NCI-H226 (cell line): ENCODE measurements at regions not wholly inside any gene's neighbourhood (a gene's known extent, or its start where the extent isn't known, plus 50 kb on each side); places are given as distances from the start of the nearest gene placed in this dataset.
A peak's percentile ranks its signal among the peaks of the same experiment; 100 is the strongest.

Source experiments
- DNase-seq: peaks from one replicate; pipeline ENCODE4 v3.0.0-alpha.2; 2015

DNA sequence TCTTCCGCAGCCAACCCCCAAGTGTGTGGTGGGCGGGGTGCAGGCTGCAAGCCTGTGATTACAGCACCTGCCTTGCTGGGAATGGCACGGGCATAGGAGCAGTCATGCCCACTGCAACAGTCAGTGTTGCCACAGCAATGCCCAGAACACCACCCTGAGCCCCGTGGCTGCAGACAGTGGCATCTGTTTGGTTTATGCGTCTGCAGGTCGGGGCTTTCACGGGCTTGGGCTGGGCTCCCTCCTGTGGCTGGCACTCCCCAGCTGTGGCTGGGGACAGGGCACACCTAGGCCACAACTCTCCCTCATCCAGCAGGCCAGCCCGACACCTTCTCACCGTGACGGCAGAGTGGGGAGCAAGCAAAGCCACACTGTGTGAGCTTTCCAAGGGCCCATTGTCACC, 115.3 kb upstream of the C1QTNF9B start:
- DNase-seq: no peak

DNA sequence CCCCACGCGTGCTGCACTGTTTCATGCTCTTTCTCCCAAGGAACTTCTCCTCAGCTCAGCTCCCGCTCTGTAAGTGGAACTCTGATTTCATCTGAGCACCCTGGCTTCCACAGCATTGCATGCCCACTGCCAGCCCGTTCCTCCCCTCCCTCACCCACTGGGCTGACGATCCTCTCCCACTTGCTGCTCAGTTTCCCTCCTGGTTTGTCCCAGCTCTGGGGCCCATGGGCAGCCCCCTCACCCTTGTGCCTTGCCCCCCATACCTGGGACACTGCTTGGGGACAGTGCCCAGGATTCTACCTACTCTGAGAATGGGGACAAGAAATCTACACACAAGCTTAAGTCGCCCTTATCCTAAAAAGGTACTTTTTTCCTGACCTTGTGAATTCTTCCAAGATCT, 115.9 kb upstream of the C1QTNF9B start:
- DNase-seq: no peak

DNA sequence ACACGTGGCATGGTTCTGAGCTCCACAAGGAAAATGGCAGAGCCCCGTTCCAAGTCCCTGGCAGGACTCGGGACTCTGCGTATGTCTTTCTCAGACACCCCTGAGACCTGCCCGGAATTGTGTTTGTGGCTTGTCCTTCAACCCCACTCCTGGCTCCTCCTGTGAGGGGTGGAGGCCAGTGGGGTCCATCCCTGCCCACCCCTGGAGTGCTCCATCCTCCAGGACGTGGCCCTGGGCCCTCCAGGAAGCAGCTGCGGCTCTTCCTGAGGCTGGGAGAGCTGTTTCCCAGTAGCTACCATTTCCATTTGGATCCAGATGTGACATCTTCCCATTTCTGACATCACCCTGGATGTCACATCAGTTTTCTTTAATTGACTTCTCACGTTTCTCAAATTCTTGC, 118.7 kb upstream of the C1QTNF9B start:
- DNase-seq: no peak

DNA sequence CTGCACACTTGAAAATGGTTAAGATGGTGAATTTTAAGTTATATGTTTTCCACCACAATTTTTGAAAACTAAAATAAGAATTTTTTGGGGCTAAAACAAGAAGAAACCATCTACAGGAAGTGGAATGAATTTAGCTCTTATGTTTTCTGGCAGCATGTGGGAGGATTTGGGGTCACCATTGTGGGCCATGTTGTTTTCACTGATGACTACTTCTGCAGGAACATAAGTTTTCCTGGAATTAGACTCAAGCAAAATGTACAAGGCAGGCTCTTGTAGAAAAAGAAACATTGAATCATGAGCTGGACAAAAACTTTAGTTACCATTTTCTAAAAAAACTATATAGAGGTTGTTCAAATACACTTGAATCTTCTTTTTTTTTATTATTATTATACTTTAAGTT, 125.3 kb upstream of the C1QTNF9B start:
- DNase-seq: no peak

DNA sequence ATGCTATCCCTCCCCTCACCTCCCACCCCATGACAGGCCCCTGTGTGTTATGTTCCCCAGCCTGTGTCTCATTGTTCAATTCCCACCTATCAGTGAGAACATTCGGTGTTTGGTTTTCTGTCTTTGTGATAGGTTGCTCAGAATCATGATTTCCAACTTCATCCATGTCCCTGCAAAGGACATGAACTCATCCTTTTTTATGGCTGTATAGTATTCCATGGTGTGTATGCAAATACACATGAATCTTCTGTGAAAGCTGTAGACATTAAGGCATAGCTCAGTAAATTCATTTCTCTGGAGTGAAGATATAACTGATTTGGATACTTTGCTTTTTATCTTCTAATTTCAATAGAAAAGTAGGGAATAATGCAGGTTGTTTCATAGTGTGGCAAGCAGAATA, 125.8 kb upstream of the C1QTNF9B start:
- DNase-seq: no peak

DNA sequence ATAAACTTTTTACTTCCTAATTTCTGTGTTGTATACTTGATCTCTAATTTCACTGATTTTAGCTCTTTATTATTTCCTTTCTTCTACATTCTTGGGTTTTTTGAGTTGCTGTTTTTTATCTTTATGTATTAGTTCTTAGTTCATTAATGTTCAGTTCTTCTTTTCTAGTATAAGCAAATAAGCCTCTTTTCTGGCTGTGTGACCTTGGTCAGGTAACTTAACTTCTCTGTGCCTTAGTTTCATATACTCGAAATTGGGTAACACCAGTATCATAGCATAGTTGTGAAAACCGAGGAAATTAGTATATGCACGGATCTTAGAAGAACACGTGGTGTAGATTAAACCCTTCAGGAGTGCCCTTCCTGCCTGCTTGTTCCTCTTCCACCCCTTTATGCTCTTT, 130.2 kb upstream of the C1QTNF9B start:
- no peak for DNase-seq

DNA sequence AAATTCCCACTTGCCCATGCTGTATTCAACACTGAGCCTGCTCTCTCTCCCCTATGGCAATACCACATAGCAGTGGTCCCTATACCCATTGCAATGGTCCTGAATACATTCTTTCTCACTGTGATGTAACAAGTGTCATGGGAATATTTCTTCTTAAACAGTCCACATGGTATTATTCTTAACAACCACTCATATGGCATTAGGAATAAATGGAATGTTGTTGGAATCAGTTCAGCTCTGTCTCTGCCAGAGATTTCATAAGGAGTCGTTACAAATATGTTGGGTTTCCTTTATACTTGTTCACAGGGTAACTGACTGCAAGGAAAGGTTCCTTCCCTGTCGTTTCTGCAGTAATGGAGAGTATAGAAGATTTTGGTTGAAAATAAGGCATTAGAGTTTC, 128.3 kb upstream of the SPATA13 start:
- DNase-seq: no peak

DNA sequence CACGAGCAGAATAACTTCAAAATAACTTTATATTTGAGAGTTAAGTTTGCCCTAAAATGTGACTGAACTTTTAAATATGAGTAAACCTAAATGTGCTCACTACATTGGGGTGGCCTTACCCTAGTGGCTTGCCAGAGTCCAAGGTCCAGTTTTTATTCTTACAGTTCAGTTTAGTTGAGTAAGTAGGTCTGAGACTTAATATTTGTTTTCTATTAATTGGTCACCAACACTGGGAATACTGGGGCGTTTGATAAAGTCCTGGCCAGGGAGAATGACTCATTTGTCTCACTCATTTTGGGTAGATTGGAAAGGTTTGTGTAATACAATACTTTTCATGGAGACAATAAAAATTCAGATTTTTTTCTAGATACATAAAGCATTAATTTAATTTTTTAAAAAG, 127.8 kb upstream of the SPATA13 start:
- DNase-seq: no peak

DNA sequence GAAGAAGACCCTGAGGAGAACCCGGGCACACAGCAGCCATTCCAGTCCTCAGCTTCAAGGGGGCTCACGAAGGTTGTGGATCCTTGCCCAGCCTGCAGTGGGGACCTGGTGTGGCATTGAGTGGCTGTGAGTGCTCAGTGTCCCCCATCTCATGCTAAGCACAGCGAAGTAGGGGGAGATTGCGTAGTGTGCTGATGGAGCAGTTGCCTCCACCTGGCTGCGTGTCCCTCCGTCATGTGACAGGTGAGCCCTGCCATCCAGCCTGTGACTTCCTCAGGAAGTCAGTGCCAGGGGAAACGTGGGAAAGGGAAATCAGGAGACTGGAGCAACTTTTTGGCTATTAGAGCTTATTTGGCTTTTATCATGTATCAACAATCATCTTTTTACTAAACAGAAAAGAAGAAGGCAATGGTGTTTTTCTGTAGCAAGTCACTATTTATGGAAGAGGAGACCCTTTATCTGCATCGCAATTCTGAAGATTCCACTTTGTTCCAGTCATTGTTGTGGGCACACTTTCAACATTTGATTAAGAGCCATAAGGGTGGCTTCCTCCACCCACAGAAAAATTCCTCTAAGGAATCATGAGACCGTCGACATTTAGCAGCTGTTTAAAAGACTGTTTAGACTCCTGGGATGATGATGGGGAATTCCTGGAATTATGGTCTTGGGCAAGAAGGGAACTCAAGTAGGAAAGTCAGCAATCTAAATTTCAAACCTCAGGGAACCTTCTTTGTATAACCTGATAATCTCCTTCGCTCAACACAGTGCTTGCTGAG, 126.8 kb upstream of the SPATA13 start:
- DNase-seq: peak; percentile 15

DNA sequence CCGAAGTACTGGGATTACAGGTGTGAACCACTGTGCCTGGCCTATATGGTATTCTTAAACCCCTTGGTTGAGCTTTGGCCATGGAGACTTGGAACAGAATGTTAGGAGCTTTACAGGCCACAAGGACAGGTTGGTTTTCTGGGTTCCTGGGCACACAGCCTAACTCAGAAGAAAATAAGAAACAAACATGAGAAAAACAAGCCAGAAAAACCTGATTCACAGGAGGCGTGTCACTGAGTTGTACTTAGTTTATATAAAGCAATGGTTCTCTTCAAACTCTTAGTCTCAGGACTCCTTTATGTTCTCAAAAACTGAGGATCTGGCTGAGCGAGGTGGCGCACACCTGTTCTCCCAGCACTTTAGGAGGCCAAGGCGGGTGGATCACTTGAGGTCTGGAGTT, 125.1 kb upstream of the SPATA13 start:
- DNase-seq: no peak

DNA sequence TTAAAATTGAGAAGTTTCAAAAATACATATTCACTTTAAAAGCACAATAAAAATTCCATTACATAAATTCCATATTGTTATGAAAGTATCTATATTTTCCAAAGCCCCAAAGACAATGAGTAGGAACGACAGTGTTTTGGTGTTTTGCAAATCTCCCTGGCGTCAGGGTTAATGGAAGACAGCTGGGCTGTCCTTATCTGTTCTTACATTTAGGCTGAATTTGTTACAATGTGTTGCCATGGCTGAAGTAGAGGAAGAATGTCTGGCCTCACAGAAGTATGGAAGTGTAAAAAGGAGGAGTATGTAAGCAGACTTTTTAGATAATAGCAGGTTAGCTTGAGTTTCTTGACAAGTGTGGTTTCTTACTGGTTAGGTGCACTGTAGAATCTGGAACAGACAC, 124.4 kb upstream of the SPATA13 start:
- no peak for DNase-seq

DNA sequence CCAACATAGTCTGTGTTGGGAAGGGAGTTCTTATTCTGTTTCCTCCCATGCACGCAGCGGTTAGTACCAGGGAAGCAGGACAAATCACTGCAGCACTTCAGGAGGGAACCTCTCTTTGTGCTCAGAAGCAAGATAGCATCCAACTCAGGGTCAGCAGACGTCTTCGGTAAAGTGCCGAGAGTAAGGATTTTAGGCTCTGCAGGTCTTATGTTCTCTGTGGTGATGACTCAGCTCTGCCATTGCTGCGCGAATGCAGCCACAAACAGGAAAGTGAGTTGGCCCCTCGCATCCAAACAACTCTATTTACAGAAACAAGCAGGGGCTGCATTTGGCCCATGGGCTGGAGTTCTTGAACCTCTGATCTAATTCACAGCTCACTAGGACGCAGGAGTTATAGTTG, 122.1 kb upstream of the SPATA13 start:
- DNase-seq: no peak

DNA sequence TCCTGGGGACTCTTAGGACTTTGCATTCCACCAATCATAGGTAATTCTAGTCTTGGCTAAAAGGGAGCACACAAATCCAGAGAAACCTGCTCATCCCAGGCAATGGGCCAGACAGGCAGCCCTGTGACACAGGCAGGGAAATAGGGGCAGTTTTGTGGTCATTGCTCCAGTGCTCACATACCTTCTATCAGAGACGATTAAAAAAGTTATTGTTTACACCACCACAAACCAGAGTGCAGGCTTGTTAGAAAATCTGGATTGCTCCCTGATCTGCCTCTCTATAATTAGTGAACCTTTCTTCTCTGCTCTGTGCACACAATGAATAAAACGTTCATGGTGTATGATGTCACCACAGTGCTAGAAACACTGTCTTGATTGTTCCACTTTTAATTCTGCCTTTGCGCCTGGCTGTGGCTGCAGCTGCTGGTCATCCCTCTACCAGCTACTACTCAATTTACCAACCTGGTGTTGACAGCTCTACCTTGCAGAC, 121.6 kb upstream of the SPATA13 start:
- DNase-seq: no peak

DNA sequence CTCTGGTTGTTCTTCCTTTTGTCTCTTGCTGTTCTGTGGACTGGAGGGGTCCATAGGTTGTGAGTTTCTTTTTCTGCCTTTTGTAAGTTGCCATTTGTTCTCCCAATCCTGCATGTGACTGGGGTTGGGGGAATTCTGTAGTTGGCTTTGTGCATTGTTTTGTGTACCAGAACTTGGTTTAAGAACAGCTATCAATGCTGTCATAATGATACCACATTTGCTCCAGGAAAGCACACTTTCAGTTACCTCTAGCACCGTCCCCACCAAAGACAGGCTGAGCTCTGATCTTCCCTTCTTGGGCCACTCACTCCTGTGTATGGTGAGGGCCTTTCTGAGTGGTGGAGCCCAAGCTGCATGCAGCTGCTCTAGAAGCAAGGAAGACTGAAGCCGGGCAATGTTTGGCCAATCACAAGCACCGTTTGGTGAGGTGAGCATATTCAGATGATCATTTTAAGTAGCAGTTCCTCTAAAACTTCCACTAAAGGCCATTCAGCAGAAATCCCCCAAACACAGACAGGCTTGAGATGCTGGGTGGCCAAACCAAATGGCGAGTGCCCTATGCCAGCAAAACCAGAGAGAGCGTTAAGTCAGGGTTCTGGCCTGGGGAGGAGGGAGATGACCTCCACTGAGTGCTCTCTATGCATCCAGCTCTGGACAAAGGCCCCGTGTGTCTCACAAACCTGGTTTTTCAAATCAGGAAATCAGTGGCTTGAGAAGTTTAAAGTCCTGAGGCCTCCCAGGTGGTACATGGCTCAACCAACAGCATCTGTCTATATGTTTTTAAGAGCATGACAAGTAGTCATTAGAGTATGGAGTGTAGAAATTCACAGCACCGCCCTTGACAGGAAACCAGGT, 120.7 kb upstream of the SPATA13 start:
- DNase-seq: no peak

DNA sequence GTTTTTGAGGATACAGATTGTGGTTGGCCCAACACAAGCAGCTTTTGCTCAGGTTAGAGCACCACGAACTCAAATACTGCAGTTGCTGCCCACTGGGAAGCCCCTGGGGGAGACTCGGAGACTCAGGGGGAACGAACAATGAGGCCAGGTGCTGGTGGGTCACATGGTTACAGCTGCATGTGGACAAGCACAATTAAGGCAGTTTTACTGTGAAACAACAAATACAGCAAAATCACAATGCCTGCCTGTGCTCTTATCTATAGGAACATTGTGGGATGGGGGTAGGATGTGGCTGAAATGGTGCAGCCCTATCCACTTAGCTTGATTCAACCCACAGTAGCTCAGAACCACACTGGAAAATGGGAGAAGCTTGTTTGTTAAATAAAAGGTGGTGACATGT, 119.7 kb upstream of the SPATA13 start:
- DNase-seq: no peak

DNA sequence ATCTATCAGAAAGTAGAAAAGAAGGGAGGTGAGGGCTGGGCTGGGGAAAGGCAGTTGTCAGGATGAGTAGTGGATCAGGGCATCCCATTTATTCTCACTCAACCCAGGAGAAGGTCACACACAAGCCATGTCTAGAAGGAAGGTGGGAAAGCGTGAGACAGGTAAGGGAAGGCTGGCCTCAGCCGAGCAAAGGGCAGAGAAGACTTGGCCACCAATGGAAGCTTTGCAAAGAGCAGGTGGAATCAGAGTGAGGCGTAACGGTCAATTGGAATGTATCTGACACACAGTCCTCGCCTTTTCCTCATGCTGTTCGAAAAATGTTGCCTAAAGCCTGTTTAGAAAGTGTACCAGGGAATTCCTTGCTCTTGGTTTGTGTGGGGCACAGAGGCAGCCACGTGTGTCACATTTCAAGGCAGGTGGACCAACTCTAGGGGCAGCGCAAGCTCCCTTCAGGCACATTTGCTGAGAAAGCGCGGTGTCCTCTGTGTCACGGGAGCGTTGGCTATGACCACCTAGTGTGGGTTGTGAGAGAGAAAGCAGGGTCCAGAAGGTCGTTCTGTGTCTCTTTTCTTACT, 118.8 kb upstream of the SPATA13 start:
- no peak for DNase-seq

DNA sequence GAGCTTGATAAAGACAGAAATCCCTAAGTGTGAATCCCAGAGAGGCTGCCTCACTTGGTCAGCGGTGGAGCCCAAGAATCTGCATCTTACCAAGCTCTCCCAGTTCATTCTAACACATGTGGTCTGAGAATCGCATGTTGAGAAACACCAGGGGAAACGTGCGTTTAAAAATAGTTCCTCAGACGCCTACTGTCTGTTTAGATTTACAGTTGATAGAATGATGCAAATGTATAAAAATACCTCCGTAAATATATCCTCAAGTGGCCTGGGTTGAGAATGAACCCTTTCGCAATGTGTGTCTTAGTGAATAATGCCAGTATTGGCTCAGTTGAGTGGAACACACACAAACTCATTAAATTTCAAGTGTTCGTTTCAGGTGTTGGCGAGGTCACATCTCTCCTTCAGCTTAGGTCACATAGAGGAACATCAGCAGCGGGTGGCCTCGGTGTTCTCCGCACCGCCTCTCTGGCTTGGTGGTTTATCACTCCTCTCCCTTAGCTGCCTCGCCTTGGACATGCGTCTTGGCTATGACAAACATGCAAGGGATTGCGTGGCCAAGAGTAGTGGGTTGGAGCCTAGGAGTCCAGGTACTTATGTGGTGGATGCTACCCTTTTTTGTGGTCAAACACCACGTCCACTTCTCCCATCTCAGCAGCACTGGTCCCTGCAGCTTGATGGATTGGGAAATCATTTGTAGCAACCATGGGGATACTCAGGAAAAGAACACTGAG, 117.6 kb upstream of the SPATA13 start:
- DNase-seq: no peak

DNA sequence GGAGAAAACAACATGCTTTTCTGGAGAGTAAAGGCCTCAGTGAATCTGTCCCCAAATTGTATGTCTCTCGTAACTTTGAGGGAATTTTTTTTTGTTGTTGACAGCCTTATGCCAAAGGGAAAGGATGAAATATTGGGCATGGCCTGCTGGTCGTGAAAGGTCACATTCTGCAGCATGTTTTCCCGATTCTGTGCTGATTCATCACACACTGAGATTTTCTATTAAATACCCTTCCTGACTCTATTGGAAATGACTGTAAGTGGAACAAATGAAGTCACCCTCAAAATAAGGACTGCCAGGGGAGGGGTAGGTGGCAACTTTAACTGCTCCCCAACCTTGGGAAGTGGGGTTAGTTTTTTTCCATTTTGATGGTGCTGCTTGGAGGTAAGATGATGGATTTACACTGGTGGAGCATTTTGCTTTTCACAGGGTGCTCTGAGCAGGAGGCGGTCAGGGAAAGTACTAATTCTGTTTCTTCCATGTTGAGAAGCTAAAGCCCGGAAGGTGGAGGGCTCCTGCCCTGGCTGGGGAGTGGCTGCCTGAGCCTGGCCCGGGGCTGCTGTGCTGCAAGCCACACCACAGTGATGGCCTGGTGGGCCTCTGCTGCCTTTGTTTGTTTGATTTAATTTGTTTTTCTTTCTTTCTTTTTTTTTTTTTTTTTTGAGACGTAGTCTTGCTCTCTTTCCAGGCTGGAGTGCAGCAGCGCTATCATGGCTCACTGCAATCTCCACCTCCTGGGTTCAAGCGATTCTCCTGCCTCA, 116.8 kb upstream of the SPATA13 start:
- DNase-seq: no peak

DNA sequence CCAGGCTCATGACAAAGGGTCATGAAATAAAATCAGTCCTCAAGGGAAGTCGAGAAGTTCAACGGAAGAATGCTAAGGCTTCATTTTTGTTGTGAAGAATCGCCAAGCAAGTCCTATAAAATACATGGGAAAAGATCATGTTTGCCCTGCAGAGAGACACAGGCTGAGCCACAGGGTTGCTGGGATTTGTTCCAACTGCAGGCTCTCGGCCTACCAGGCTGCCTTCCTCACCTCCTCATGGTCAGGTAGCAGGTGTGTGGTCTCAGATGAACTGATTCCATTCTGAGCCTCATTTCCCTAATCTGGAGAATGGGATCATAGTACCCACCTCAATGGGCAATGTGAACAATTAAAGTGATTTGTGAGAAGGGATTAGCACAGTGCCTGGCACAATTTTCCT, 114.9 kb upstream of the SPATA13 start:
- DNase-seq: no peak

DNA sequence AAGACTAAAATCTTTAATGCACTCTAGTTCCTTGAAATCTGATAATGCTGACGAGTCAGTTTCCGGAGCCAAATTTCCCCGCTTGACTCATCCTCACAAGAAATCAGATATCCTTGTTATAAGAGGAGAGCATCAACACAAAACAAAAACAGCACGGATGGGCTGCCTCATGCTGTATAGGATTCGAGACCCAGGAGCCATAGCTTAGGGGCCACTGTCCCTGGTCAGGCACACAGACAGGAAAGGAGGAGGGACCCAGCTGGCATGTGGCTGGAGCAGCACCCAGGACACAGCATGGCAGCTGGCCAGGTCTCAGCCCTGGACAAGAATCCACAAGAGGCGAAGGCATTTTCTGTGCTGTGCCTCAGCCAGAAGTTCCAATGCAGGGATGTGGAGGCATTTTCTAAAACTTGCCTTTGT, 110.2 kb upstream of the SPATA13 start:
- DNase-seq: no peak

DNA sequence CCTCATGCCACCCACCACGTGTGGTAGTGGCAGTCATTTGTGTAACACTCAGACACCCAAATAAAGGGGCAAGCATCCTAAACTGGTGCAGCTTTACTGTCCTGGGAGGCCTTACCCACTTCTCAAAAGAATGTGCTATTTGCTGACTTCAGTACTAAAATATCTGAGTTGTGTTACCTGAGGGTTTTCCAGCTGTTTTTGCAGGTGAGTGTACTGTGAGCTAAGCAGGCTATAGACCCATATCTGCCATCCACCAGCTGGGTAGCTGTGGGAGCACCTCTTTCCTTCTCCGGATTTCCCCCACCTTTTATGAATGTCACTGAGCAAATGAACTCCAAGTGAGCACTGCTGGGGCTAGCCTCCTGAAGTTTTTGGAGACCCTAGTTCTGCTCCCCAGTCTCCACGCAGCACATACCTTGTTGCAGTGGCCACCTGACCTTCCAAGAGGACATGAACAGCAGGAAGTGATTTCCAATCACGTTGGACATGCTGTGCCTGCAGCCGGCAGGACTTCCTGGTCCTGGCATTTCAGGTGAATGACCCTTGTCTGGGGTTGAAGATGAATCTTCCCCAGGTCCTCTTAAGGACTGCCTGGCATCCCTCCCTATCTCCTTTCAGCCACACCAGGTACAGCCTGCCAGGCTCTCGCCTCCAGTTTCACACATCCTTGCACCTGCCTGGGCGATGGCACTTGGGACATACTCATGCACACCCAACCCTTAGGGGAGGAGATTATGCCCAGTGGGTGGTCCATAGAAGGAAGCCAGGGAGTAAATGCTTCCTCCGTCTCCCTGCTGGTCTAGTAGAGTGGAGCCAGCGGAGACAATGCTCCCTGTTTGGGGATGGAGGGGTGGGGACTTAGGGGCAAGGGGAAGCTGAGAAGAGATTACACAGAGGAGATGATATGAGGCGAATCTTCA, 109.5 kb upstream of the SPATA13 start:
- DNase-seq: no peak
